Colon (tissue), 2 donors: ENCODE measurements at regions not wholly inside any gene's neighbourhood (a gene's known extent, or its start where the extent isn't known, plus 50 kb on each side); places are given as distances from the start of the nearest gene placed in this dataset.

Experiments used
- FAIRE-seq: peaks from 2 replicates; lab custom pipeline; 2012; peaks lifted over from hg19 to GRCh38; lab: Jason Lieb, UNC
- donor health status: control.
- donor health status: control.

GRCh38 chr10:3464760-3465405, 292.3 kb upstream of the PITRM1 start:
- FAIRE-seq: no peak

GRCh38 chr10:3460420-3461128, 288.0 kb upstream of the PITRM1 start:
- FAIRE-seq: no peak

- FAIRE-seq: no peak
Measured at GRCh38 chr10:3455385-3456334, 283.1 kb upstream of the PITRM1 start.

GRCh38 chr10:3452683-3453361, 280.2 kb upstream of the PITRM1 start:
- no peak for FAIRE-seq

GRCh38 chr10:3452173-3452626, 279.6 kb upstream of the PITRM1 start:
- no peak for FAIRE-seq

GRCh38 chr10:3451516-3452172, 279.1 kb upstream of the PITRM1 start:
- no peak for FAIRE-seq

GRCh38 chr10:3446221-3446620, 273.6 kb upstream of the PITRM1 start:
- no peak for FAIRE-seq

GRCh38 chr10:3445648-3446047, 273.1 kb upstream of the PITRM1 start:
- no peak for FAIRE-seq

GRCh38 chr10:3442451-3442990, 269.9 kb upstream of the PITRM1 start:
- no peak for FAIRE-seq

- FAIRE-seq: no peak
Measured at GRCh38 chr10:3439183-3439582, 266.6 kb upstream of the PITRM1 start.

- FAIRE-seq: no peak
Measured at GRCh38 chr10:3438606-3439005, 266.0 kb upstream of the PITRM1 start.

GRCh38 chr10:3435671-3436070, 263.1 kb upstream of the PITRM1 start:
- no peak for FAIRE-seq

- FAIRE-seq: no peak
Measured at GRCh38 chr10:3433988-3434387, 261.4 kb upstream of the PITRM1 start.

- no peak for FAIRE-seq
Measured at GRCh38 chr10:3433131-3433530, 260.5 kb upstream of the PITRM1 start.

GRCh38 chr10:3432081-3432825, 259.7 kb upstream of the PITRM1 start:
- no peak for FAIRE-seq

GRCh38 chr10:3430501-3430900, 257.9 kb upstream of the PITRM1 start:
- no peak for FAIRE-seq

- no peak for FAIRE-seq
Measured at GRCh38 chr10:3429676-3430075, 257.1 kb upstream of the PITRM1 start.

GRCh38 chr10:3428826-3429225, 256.2 kb upstream of the PITRM1 start:
- no peak for FAIRE-seq

- no peak for FAIRE-seq
Measured at GRCh38 chr10:3427950-3428354, 255.4 kb upstream of the PITRM1 start.

GRCh38 chr10:3427347-3427746, 254.8 kb upstream of the PITRM1 start:
- FAIRE-seq: no peak
